ENCODE measurements at regions not wholly inside any gene's neighbourhood (a gene's known extent, or its start where the extent isn't known, plus 50 kb on each side); places are given as distances from the start of the nearest gene placed in this dataset.

GRCh38 chr9:90240541-90240940, 402.1 kb downstream of the DIRAS2 start:
- no peak for TF ChIP-seq POLR2AphosphoS5 (IDR thresholded peaks at IDR 0.05; ENCODE audit: borderline replicate concordance, low read depth, low read length)
- TF ChIP-seq FOXP2 (optimal IDR thresholded peaks at IDR 0.05; ENCODE audit: control extremely low read depth, extremely low read length, insufficient read depth) = no peak
- no peak for TF ChIP-seq EZH2 (IDR thresholded peaks at IDR 0.05)
- H3K36me3 ChIP-seq (ENCODE audit: insufficient read depth, low read length) = no peaks in the 10 kb centered on the region
- H3K9me3 ChIP-seq (ENCODE audit: low read depth, low read length) = no peaks in the 10 kb centered on the region
- no peak overlapping the region for H3K4me3 ChIP-seq
- no peak overlapping the region for H3K27ac ChIP-seq
- no peak for DNase-seq (ENCODE audit: low read depth, low spot score)
- no peak overlapping the region for H3K9ac ChIP-seq (ENCODE audit: insufficient read length)

- Histone ChIP-seq H3K27ac (no peak overlapping the region), H3K9me3 (ENCODE audit: low read depth, low read length) (no peaks in the 10 kb centered on the region), H3K36me3 (ENCODE audit: insufficient read depth, low read length) (no peaks in the 10 kb centered on the region), H3K9ac (ENCODE audit: insufficient read length) (no peak overlapping the region), H3K4me3 (no peak overlapping the region)
- TF ChIP-seq FOXP2 (optimal IDR thresholded peaks at IDR 0.05; ENCODE audit: control extremely low read depth, extremely low read length, insufficient read depth) (no peak), EZH2 (IDR thresholded peaks at IDR 0.05) (no peak), POLR2AphosphoS5 (IDR thresholded peaks at IDR 0.05; ENCODE audit: borderline replicate concordance, low read depth, low read length) (no peak)
- no peak for DNase-seq (ENCODE audit: low read depth, low spot score)
Observed at GRCh38 chr9:90245661-90246060, 397.0 kb downstream of the DIRAS2 start.

- H3K4me3 ChIP-seq = no peak overlapping the region
- DNase-seq (ENCODE audit: low read depth, low spot score) = no peak
- H3K9me3 ChIP-seq (ENCODE audit: low read depth, low read length) = no peaks in the 10 kb centered on the region
- no peaks in the 10 kb centered on the region for H3K36me3 ChIP-seq (ENCODE audit: insufficient read depth, low read length)
- no peak overlapping the region for H3K27ac ChIP-seq
- no peak overlapping the region for H3K9ac ChIP-seq (ENCODE audit: insufficient read length)
- TF ChIP-seq FOXP2 (optimal IDR thresholded peaks at IDR 0.05; ENCODE audit: control extremely low read depth, extremely low read length, insufficient read depth) = no peak
- no peak for TF ChIP-seq EZH2 (IDR thresholded peaks at IDR 0.05)
- TF ChIP-seq POLR2AphosphoS5 (IDR thresholded peaks at IDR 0.05; ENCODE audit: borderline replicate concordance, low read depth, low read length) = no peak
Observed at GRCh38 chr9:90249094-90249493, 393.5 kb downstream of the DIRAS2 start.

GRCh38 chr9:90251316-90251715, 391.3 kb downstream of the DIRAS2 start:
- DNase-seq (ENCODE audit: low read depth, low spot score) = no peak
- Histone ChIP-seq H3K9ac (ENCODE audit: insufficient read length) (no peak overlapping the region), H3K27ac (no peak overlapping the region), H3K9me3 (ENCODE audit: low read depth, low read length) (no peaks in the 10 kb centered on the region), H3K36me3 (ENCODE audit: insufficient read depth, low read length) (no peaks in the 10 kb centered on the region), H3K4me3 (no peak overlapping the region)
- no peak for TF ChIP-seq FOXP2 (optimal IDR thresholded peaks at IDR 0.05; ENCODE audit: control extremely low read depth, extremely low read length, insufficient read depth)
- TF ChIP-seq POLR2AphosphoS5 (IDR thresholded peaks at IDR 0.05; ENCODE audit: borderline replicate concordance, low read depth, low read length) = no peak
- TF ChIP-seq EZH2 (IDR thresholded peaks at IDR 0.05) = no peak

- no peak overlapping the region for H3K27ac ChIP-seq
- no peaks in the 10 kb centered on the region for H3K36me3 ChIP-seq (ENCODE audit: insufficient read depth, low read length)
- no peak overlapping the region for H3K4me3 ChIP-seq
- TF ChIP-seq POLR2AphosphoS5 (IDR thresholded peaks at IDR 0.05; ENCODE audit: borderline replicate concordance, low read depth, low read length) (no peak), FOXP2 (optimal IDR thresholded peaks at IDR 0.05; ENCODE audit: control extremely low read depth, extremely low read length, insufficient read depth) (no peak), EZH2 (IDR thresholded peaks at IDR 0.05) (no peak)
- DNase-seq (ENCODE audit: low read depth, low spot score) = no peak
- H3K9ac ChIP-seq (ENCODE audit: insufficient read length) = no peak overlapping the region
- no peaks in the 10 kb centered on the region for H3K9me3 ChIP-seq (ENCODE audit: low read depth, low read length)
Observed at GRCh38 chr9:90256345-90256744, 386.3 kb downstream of the DIRAS2 start.

DNA sequence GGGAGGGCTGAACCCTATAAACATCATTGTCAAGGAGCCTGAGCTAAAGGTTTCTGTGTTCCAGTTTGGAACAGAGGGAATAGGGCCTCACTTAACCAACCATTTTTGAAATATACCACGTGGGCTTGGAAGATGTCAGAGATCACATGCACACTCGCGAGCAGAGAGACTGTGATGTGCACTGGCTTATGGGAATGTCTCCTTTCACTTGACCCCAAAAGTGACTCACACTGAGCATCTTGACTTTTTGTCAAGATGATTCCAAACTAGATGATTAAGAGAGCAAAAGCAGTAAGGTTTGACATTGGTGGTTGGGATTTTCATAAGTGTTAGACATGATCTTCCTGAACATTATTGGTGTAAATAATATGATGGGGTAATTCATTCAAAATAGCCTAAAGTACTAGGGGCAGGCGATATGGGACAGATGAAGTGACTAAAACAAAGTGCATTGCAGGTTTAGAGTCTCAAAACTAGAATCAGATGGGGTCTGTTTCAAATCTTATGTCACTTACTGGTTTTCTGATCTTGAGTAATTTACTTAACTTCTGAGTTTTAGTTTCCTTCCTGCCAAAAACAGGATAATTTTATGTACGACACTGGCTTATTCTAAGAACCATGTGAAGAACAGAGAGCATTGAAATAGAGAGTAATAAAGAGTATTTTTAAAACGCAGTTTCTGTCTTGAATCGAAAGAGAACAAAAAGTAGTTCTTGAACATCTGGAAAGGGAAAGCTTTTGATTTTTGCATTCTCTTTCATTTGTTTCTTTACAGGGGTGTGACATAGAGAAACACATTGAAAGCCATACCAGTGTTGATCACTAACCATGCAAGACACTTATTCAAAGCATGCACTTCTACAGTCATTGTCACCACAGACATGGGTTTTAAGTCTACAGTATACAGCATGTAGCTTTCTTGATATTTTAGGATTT, 383.0 kb downstream of the DIRAS2 start:
- TF ChIP-seq FOXP2 (optimal IDR thresholded peaks at IDR 0.05; ENCODE audit: control extremely low read depth, extremely low read length, insufficient read depth) (no peak), EZH2 (IDR thresholded peaks at IDR 0.05) (no peak), POLR2AphosphoS5 (IDR thresholded peaks at IDR 0.05; ENCODE audit: borderline replicate concordance, low read depth, low read length) (no peak)
- H3K9ac ChIP-seq (ENCODE audit: insufficient read length) = no peak overlapping the region
- H3K4me3 ChIP-seq = no peak overlapping the region
- DNase-seq (ENCODE audit: low read depth, low spot score) = no peak
- no peak overlapping the region for H3K27ac ChIP-seq
- no peaks in the 10 kb centered on the region for H3K36me3 ChIP-seq (ENCODE audit: insufficient read depth, low read length)
- H3K9me3 ChIP-seq (ENCODE audit: low read depth, low read length) = no peaks in the 10 kb centered on the region

DNA sequence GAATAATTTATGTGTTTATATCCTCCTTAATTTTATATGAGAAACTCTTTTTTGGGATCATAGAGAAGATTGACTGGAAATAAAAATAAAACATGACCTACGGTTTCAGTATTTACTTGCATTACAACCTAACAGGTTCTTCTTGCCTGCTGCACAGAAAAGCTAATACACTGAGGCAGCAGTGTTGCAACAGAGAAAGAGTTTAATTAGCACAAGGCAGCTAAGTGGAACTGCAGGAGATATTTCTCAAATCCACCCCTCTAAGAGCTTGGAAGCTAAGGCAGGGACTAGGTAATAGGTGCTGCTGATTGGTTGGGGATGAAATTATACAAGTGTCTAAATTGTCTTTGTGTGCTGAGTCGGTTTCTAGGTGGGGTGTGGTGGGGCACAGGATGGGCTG, 380.9 kb downstream of the DIRAS2 start:
- Histone ChIP-seq H3K4me3 (no peak overlapping the region), H3K9me3 (ENCODE audit: low read depth, low read length) (no peaks in the 10 kb centered on the region), H3K27ac (no peak overlapping the region), H3K9ac (ENCODE audit: insufficient read length) (no peak overlapping the region), H3K36me3 (ENCODE audit: insufficient read depth, low read length) (no peaks in the 10 kb centered on the region)
- DNase-seq (ENCODE audit: low read depth, low spot score) = no peak
- TF ChIP-seq POLR2AphosphoS5 (IDR thresholded peaks at IDR 0.05; ENCODE audit: borderline replicate concordance, low read depth, low read length) (no peak), EZH2 (IDR thresholded peaks at IDR 0.05) (no peak), FOXP2 (optimal IDR thresholded peaks at IDR 0.05; ENCODE audit: control extremely low read depth, extremely low read length, insufficient read depth) (no peak)

- TF ChIP-seq FOXP2 (optimal IDR thresholded peaks at IDR 0.05; ENCODE audit: control extremely low read depth, extremely low read length, insufficient read depth) (no peak), EZH2 (IDR thresholded peaks at IDR 0.05) (no peak), POLR2AphosphoS5 (IDR thresholded peaks at IDR 0.05; ENCODE audit: borderline replicate concordance, low read depth, low read length) (no peak)
Observed at GRCh38 chr9:90268613-90269012, 374.0 kb downstream of the DIRAS2 start.

More at GRCh38 chr9:90268613-90269012, 374.0 kb downstream of the DIRAS2 start:
- no peak for DNase-seq (ENCODE audit: low read depth, low spot score)
- Histone ChIP-seq H3K27ac (no peak overlapping the region), H3K9me3 (ENCODE audit: low read depth, low read length) (no peaks in the 10 kb centered on the region), H3K9ac (ENCODE audit: insufficient read length) (no peak overlapping the region), H3K4me3 (no peak overlapping the region), H3K36me3 (ENCODE audit: insufficient read depth, low read length) (no peaks in the 10 kb centered on the region)
